H54 (cell line): ENCODE measurements at regions not wholly inside any gene's neighbourhood (a gene's known extent, or its start where the extent isn't known, plus 50 kb on each side); places are given as distances from the start of the nearest gene placed in this dataset.

ENCODE experiments used
- DNase-seq: peaks from one replicate; pipeline ENCODE4 v3.0.0; 2011; ENCODE audit warnings: low spot score, mixed read lengths; ENCODE audit not compliant: insufficient read length
- FAIRE-seq: peaks from 3 replicates; lab custom pipeline; 2011; peaks lifted over from hg19 to GRCh38; lab: Jason Lieb, UNC
- POLR2A ChIP-seq: IDR thresholded peaks from 2 replicates; pipeline ENCODE4 v1.6.1; 2011; ENCODE audit warnings: low read depth, mild to moderate bottlenecking, low read length

- TF ChIP-seq POLR2A: no peak
- DNase-seq (no peak), FAIRE-seq (no peak)
Measured at GRCh38 chr3:59469948-59470723, 420.3 kb upstream of the CFAP20DC start.

- no peak for FAIRE-seq
- no peak for DNase-seq
Measured at GRCh38 chr3:59467476-59467875, 417.7 kb upstream of the CFAP20DC start.

GRCh38 chr3:59464187-59464586, 414.4 kb upstream of the CFAP20DC start:
- FAIRE-seq (no peak), DNase-seq (no peak)
- TF ChIP-seq POLR2A: no peak

More at GRCh38 chr3:59467476-59467875, 417.7 kb upstream of the CFAP20DC start:
- no peak for TF ChIP-seq POLR2A

GRCh38 chr3:59463253-59463652, 413.4 kb upstream of the CFAP20DC start:
- no peak for TF ChIP-seq POLR2A
- no peak for FAIRE-seq
- DNase-seq: no peak

GRCh38 chr3:59460068-59460467, 410.2 kb upstream of the CFAP20DC start:
- no peak for TF ChIP-seq POLR2A
- DNase-seq: no peak
- no peak for FAIRE-seq

- FAIRE-seq: no peak
- no peak for DNase-seq
Measured at GRCh38 chr3:59456852-59457485, 407.1 kb upstream of the CFAP20DC start.

GRCh38 chr3:59451800-59452746, 402.2 kb upstream of the CFAP20DC start:
- FAIRE-seq (no peak), DNase-seq (no peak)
- TF ChIP-seq POLR2A: no peak

More at GRCh38 chr3:59456852-59457485, 407.1 kb upstream of the CFAP20DC start:
- TF ChIP-seq POLR2A: no peak

GRCh38 chr3:59450946-59451763, 401.3 kb upstream of the CFAP20DC start:
- no peak for TF ChIP-seq POLR2A
- FAIRE-seq: no peak
- DNase-seq: no peak

GRCh38 chr3:59450437-59450836, 400.6 kb upstream of the CFAP20DC start:
- DNase-seq: no peak
- FAIRE-seq: no peak
- no peak for TF ChIP-seq POLR2A

- TF ChIP-seq POLR2A: no peak
- FAIRE-seq (no peak), DNase-seq (no peak)
Measured at GRCh38 chr3:59446775-59447465, 397.1 kb upstream of the CFAP20DC start.

GRCh38 chr3:59444676-59445075, 394.9 kb upstream of the CFAP20DC start:
- no peak for FAIRE-seq
- DNase-seq: no peak
- TF ChIP-seq POLR2A: no peak

GRCh38 chr3:59444294-59444671, 394.5 kb upstream of the CFAP20DC start:
- no peak for DNase-seq
- FAIRE-seq: no peak
- no peak for TF ChIP-seq POLR2A
